ENCODE measurements at regions not wholly inside any gene's neighbourhood (a gene's known extent, or its start where the extent isn't known, plus 50 kb on each side); places are given as distances from the start of the nearest gene placed in this dataset.

- Histone ChIP-seq H3K9ac (replicated peaks; ENCODE audit: extremely low read depth, insufficient read depth, low read length) (no peak overlapping the region), H3K4me3 (replicated peaks in 1 of 3; ENCODE audit: insufficient read depth in 1 of 3, low read depth in 1 of 3, low read length in 3 of 3) (no peak overlapping the region), H4K20me1 (replicated peaks; ENCODE audit: control insufficient read depth, extremely low read depth, insufficient read depth, low read length) (no peaks in the 10 kb centered on the region), H3K36me3 (ENCODE audit: control insufficient read depth in 2 of 2, extremely low read depth in 1 of 2, insufficient read depth in 2 of 2, low read length in 2 of 2) (no peaks in the 10 kb centered on the region), H2AFZ (ENCODE audit: low read depth, low read length) (no peak overlapping the region), H3K27me3 (ENCODE audit: control insufficient read depth in 2 of 2, insufficient read depth in 2 of 2, low read length in 2 of 2) (no peaks in the 10 kb centered on the region), H3K27ac (ENCODE audit: insufficient read depth, low read depth, low read length) (no peak overlapping the region), H3K4me1 (ENCODE audit: control insufficient read depth, extremely low read depth, insufficient read depth, low read length) (no peaks in the 10 kb centered on the region), H3K4me2 (ENCODE audit: insufficient read depth, low read length) (no peak overlapping the region), H3K79me2 (ENCODE audit: control insufficient read depth, insufficient read depth, low read length) (no peaks in the 10 kb centered on the region), H3K9me3 (replicated peaks; ENCODE audit: control insufficient read depth, insufficient read depth, low read length) (no peaks in the 10 kb centered on the region), H3K9me1 (replicated peaks; ENCODE audit: control insufficient read depth, extremely low read depth, insufficient read depth, low read length) (no peaks in the 10 kb centered on the region)
- ChIA-PET POLR2A (interaction anchor here (0.6 kb wide), 1 partner anchor 196 kb away, joined by 6 read pairs; no protein-coding TSS in a partner anchor), CTCF (interaction anchor here (0.7 to 4.5 kb wide), 8 partner anchors 70 to 445 kb away, joined by 3 to 126 read pairs (median 4); no protein-coding TSS in a partner anchor)
- dilution Hi-C loops (cut with MboI; ENCODE audit: extremely low pct_ligation_motif_present, low sequenced_read_pairs) (no loop called here), intact Hi-C loops (cut with micrococcal nuclease) (loop anchor here (2.0 to 5.0 kb wide), 2 partner anchors 31 to 445 kb away; no protein-coding TSS in a partner anchor)
- BruUV-seq (replicated peaks), result no TSS peak
- DNase-seq (ENCODE audit: low read depth, low spot score), result no peak
- FAIRE-seq, result no peak
- TF ChIP-seq EZH2 (IDR thresholded peaks at IDR 0.05; ENCODE audit: borderline replicate concordance, low read depth, low read length, severe bottlenecking) (no peak), MAX (IDR thresholded peaks at IDR 0.05; ENCODE audit: insufficient read depth, insufficient read length) (no peak), POLR2A (IDR thresholded peaks at IDR 0.05; ENCODE audit: low read depth, low read length) (no peak), POLR2AphosphoS5 (IDR thresholded peaks at IDR 0.05; ENCODE audit: insufficient read depth, low read depth, low read length) (no peak), CTCF (IDR thresholded peaks at IDR 0.05; ENCODE audit: extremely low read depth in 1 of 2, insufficient read depth in 1 of 2, low read depth in 1 of 2, low read length in 2 of 2) (no peak), MYC (IDR thresholded peaks at IDR 0.05; ENCODE audit: low read depth, low read length) (no peak), JUN (IDR thresholded peaks at IDR 0.05; ENCODE audit: borderline replicate concordance, insufficient read depth, insufficient read length, low read depth) (no peak), GATA2 (IDR thresholded peaks at IDR 0.05; ENCODE audit: insufficient read depth, insufficient read length, low read depth, low read length) (no peak), FOS (IDR thresholded peaks at IDR 0.05; ENCODE audit: borderline replicate concordance, insufficient read depth, low read length) (no peak)
Measured at GRCh38 chr2:9137379-9138150, 69.0 kb upstream of the ASAP2 start.
